ENCODE measurements at regions not wholly inside any gene's neighbourhood (a gene's known extent, or its start where the extent isn't known, plus 50 kb on each side); places are given as distances from the start of the nearest gene placed in this dataset.
"Not testable (repeated sequence)": the region's sequence is repeated elsewhere in the genome, so short reads cannot be mapped to it uniquely, and the experiment has no call there.

GRCh38 chr5:57066924-57067596, 106.8 kb upstream of the GPBP1 start:
- peaks cover 16% of the 10 kb centered on the region for H3K9me3 ChIP-seq
- H3K4me1 ChIP-seq: peaks cover 7% of the 10 kb centered on the region; the same call in 1 of the 2 replicates
- no peaks in the 10 kb centered on the region for H3K36me3 ChIP-seq
- no peak overlapping the region for H3K4me2 ChIP-seq
- H3K9ac ChIP-seq: no peak overlapping the region
- TF ChIP-seq Cebpa-rat (IDR thresholded peaks at IDR 0.05): no peak
- no peaks in the 10 kb centered on the region for H4K20me1 ChIP-seq
- H3K27ac ChIP-seq: no peak overlapping the region
- no peaks in the 10 kb centered on the region for H3K27me3 ChIP-seq
- H3K4me3 ChIP-seq: no peak overlapping the region

- Histone ChIP-seq H3K9me3 (peaks cover 16% of the 10 kb centered on the region), H4K20me1 (no peaks in the 10 kb centered on the region), H3K27ac (peak overlapping the region; percentile 5; the same call in 1 of the 2 replicates), H3K27me3 (no peaks in the 10 kb centered on the region), H3K36me3 (no peaks in the 10 kb centered on the region), H3K4me2 (0 out of 2 replicates have a peak overlapping the region, but pooled peaks have one; percentile 10), H3K4me3 (no peak overlapping the region), H3K9ac (no peak overlapping the region), H3K4me1 (peaks cover 7% of the 10 kb centered on the region; the same call in 1 of the 2 replicates)
- TF ChIP-seq Cebpa-rat (IDR thresholded peaks at IDR 0.05): no peak
These were observed 106.3 kb upstream of the GPBP1 start for GRCh38 chr5:57067597-57067924.

- Histone ChIP-seq H3K9ac (no peak overlapping the region), H4K20me1 (no peaks in the 10 kb centered on the region), H3K9me3 (peaks cover 16% of the 10 kb centered on the region), H3K4me2 (no peak overlapping the region), H3K27ac (no peak overlapping the region), H3K4me1 (peaks cover 7% of the 10 kb centered on the region; the same call in 1 of the 2 replicates), H3K4me3 (no peak overlapping the region), H3K36me3 (no peaks in the 10 kb centered on the region), H3K27me3 (no peaks in the 10 kb centered on the region)
- no peak for TF ChIP-seq Cebpa-rat (IDR thresholded peaks at IDR 0.05)
These were observed 104.6 kb upstream of the GPBP1 start for GRCh38 chr5:57069115-57069835.

GRCh38 chr5:57072218-57072892, 101.5 kb upstream of the GPBP1 start:
- no peaks in the 10 kb centered on the region for H4K20me1 ChIP-seq
- no peak overlapping the region for H3K4me2 ChIP-seq
- no peak overlapping the region for H3K9ac ChIP-seq
- H3K27ac ChIP-seq: no peak overlapping the region
- H3K4me1 ChIP-seq: peaks cover 7% of the 10 kb centered on the region; the same call in 1 of the 2 replicates
- H3K27me3 ChIP-seq: no peaks in the 10 kb centered on the region
- peaks cover 16% of the 10 kb centered on the region for H3K9me3 ChIP-seq
- no peak overlapping the region for H3K4me3 ChIP-seq
- H3K36me3 ChIP-seq: no peaks in the 10 kb centered on the region
- TF ChIP-seq Cebpa-rat (IDR thresholded peaks at IDR 0.05): no peak

- no peak overlapping the region for H3K27ac ChIP-seq
- H3K4me2 ChIP-seq: no peak overlapping the region
- H3K9me3 ChIP-seq: no peaks in the 10 kb centered on the region
- no peak for TF ChIP-seq Cebpa-rat (IDR thresholded peaks at IDR 0.05)
- no peaks in the 10 kb centered on the region for H3K27me3 ChIP-seq
- no peaks in the 10 kb centered on the region for H3K4me1 ChIP-seq
- H3K36me3 ChIP-seq: no peaks in the 10 kb centered on the region
- H3K4me3 ChIP-seq: no peak overlapping the region
- H3K9ac ChIP-seq: no peak overlapping the region
- no peaks in the 10 kb centered on the region for H4K20me1 ChIP-seq
These were observed 91.3 kb upstream of the GPBP1 start for GRCh38 chr5:57082441-57083067.

GRCh38 chr5:57085306-57086081, 88.4 kb upstream of the GPBP1 start:
- Histone ChIP-seq H4K20me1 (no peaks in the 10 kb centered on the region), H3K27me3 (no peaks in the 10 kb centered on the region), H3K4me1 (no peaks in the 10 kb centered on the region), H3K4me2 (no peak overlapping the region), H3K36me3 (no peaks in the 10 kb centered on the region), H3K9ac (no peak overlapping the region), H3K9me3 (peaks cover 6% of the 10 kb centered on the region), H3K4me3 (no peak overlapping the region), H3K27ac (no peak overlapping the region)
- TF ChIP-seq Cebpa-rat (IDR thresholded peaks at IDR 0.05): no peak

GRCh38 chr5:57087947-57088346, 85.9 kb upstream of the GPBP1 start:
- H3K4me3 ChIP-seq, H3K9me3 ChIP-seq, H3K9ac ChIP-seq, H3K4me2 ChIP-seq, H4K20me1 ChIP-seq, H3K36me3 ChIP-seq, H3K27me3 ChIP-seq, H3K27ac ChIP-seq, H3K4me1 ChIP-seq: not testable (repeated sequence)

GRCh38 chr5:57094753-57095683, 78.8 kb upstream of the GPBP1 start:
- H3K36me3 ChIP-seq: no peaks in the 10 kb centered on the region
- H3K9ac ChIP-seq: no peak overlapping the region
- no peak overlapping the region for H3K27ac ChIP-seq
- peaks cover 25% of the 10 kb centered on the region for H3K9me3 ChIP-seq
- no peak overlapping the region for H3K4me3 ChIP-seq
- H3K4me1 ChIP-seq: no peaks in the 10 kb centered on the region
- no peak overlapping the region for H3K4me2 ChIP-seq
- no peak for TF ChIP-seq Cebpa-rat (IDR thresholded peaks at IDR 0.05)
- H3K27me3 ChIP-seq: no peaks in the 10 kb centered on the region
- H4K20me1 ChIP-seq: no peaks in the 10 kb centered on the region
